Neural cell (in vitro differentiated cells): ENCODE measurements at regions not wholly inside any gene's neighbourhood (a gene's known extent, or its start where the extent isn't known, plus 50 kb on each side); places are given as distances from the start of the nearest gene placed in this dataset.

Source experiments
- H2AFZ ChIP-seq: fragments of 200-600, 300-800 bp; sonication (generic), shearing (Covaris generic); 2 replicates; pipeline ENCODE4 v1.6.0; 2014; ENCODE audit warnings: low read depth, mild to moderate bottlenecking, antibody characterized with exemption, low read length, moderate library complexity
- H3F3A ChIP-seq: fragments of 200-600 bp; shearing (Covaris generic); 2 replicates; pipeline ENCODE4 v1.6.1; 2016; ENCODE audit warnings: mild to moderate bottlenecking, moderate library complexity, mixed read lengths, antibody characterized with exemption, low read length; ENCODE audit not compliant: insufficient read depth, poor library complexity, severe bottlenecking
- H3K27ac ChIP-seq: fragments of 200-600, 300-800 bp; sonication (generic), shearing (Covaris generic); 2 replicates; pipeline ENCODE4 v1.5.1; 2014; ENCODE audit warnings: mild to moderate bottlenecking, low read length, moderate library complexity
- H3K27me3 ChIP-seq: fragments of 300-800, 200-600 bp; sonication (generic), shearing (Covaris generic); 2 replicates; pipeline ENCODE4 v1.6.0; 2014; ENCODE audit warnings: mild to moderate bottlenecking, low read depth, low read length, moderate library complexity; ENCODE audit not compliant: insufficient read depth
- H3K36me3 ChIP-seq: fragments of 300-800, 200-600 bp; sonication (generic), shearing (Covaris generic); 2 replicates; pipeline ENCODE4 v1.5.1; 2014; ENCODE audit warnings: mild to moderate bottlenecking, antibody characterized with exemption, low read length, moderate library complexity; ENCODE audit not compliant: insufficient read depth
- H3K4me2 ChIP-seq: fragments of 300-800, 200-600 bp; sonication (generic), shearing (Covaris generic); 2 replicates; pipeline ENCODE4 v1.6.0; 2014; ENCODE audit warnings: mild to moderate bottlenecking, low read length
- H3K4me3 ChIP-seq: fragments of 300-800, 200-600 bp; sonication (generic), shearing (Covaris generic); 2 replicates; pipeline ENCODE4 v1.5.1; 2014; ENCODE audit warnings: mild to moderate bottlenecking, low read length, moderate library complexity
- H3K79me2 ChIP-seq: fragments of 200-600 bp; shearing (Covaris generic); replicated peaks from 2 replicates; pipeline ENCODE4 v1.6.0; 2014; ENCODE audit warnings: mild to moderate bottlenecking, low read length, moderate library complexity; ENCODE audit not compliant: insufficient read depth
- H3K9ac ChIP-seq: fragments of 300-800, 200-600 bp; sonication (generic), shearing (Covaris generic); 2 replicates; pipeline ENCODE4 v1.6.1; 2016; ENCODE audit warnings: mild to moderate bottlenecking, low read length, mixed read lengths
- H3K9me2 ChIP-seq: fragments of 200-600 bp; shearing (Covaris generic); 2 replicates; pipeline ENCODE4 v1.6.1; 2016; ENCODE audit warnings: mild to moderate bottlenecking, low read length, mixed read lengths; ENCODE audit not compliant: insufficient read depth
- H3K9me3 ChIP-seq: fragments of 200-600, 300-800 bp; sonication (generic), shearing (Covaris generic); 2 replicates; pipeline ENCODE4 v1.6.1; 2016; ENCODE audit warnings: mild to moderate bottlenecking, mixed run types, low read length, moderate library complexity, mixed read lengths
- H4K20me1 ChIP-seq: fragments of 200-600 bp; shearing (Covaris generic); 2 replicates; pipeline ENCODE4 v1.6.1; 2016; ENCODE audit warnings: mild to moderate bottlenecking, mixed run types; ENCODE audit not compliant: insufficient read depth
- EP300 ChIP-seq: fragments of 450-650 bp; conservative IDR thresholded peaks from 2 replicates; pipeline ENCODE4 v1.6.1; 2014; ENCODE audit warnings: antibody characterized with exemption, mild to moderate bottlenecking, moderate library complexity; ENCODE audit not compliant: poor library complexity, severe bottlenecking
- EZH2 ChIP-seq: fragments of 200-600, 300-800 bp; shearing (Covaris generic), sonication (generic); IDR thresholded peaks from 2 replicates; pipeline ENCODE4 v1.6.1; 2014; ENCODE audit warnings: antibody characterized with exemption, low read length, borderline replicate concordance, mild to moderate bottlenecking; ENCODE audit not compliant: insufficient read depth, poor library complexity, severe bottlenecking
- MXI1 ChIP-seq: fragments of 450-650 bp; conservative IDR thresholded peaks from 2 replicates; pipeline ENCODE4 v1.6.1; 2014; ENCODE audit warnings: antibody characterized with exemption, mild to moderate bottlenecking; ENCODE audit not compliant: poor library complexity, severe bottlenecking
- POLR2AphosphoS5 ChIP-seq: IDR thresholded peaks from 2 replicates; pipeline ENCODE4 v1.6.1; 2012
- RAD21 ChIP-seq: fragments of 450-650 bp; conservative IDR thresholded peaks from 2 replicates; pipeline ENCODE4 v1.6.1; 2014; ENCODE audit warnings: antibody characterized with exemption, mild to moderate bottlenecking, moderate library complexity
- SMC3 ChIP-seq: fragments of 450-650 bp; conservative IDR thresholded peaks from 2 replicates; pipeline ENCODE4 v1.6.1; 2014; ENCODE audit warnings: antibody characterized with exemption, mild to moderate bottlenecking, moderate library complexity; ENCODE audit not compliant: poor library complexity
- TAF1 ChIP-seq: IDR thresholded peaks from 2 replicates; pipeline ENCODE4 v1.6.1; 2012; ENCODE audit warnings: low read depth
- TF ChIP-seq, protein P1 (sequence below): fragments of 450-650 bp; IDR thresholded peaks from 2 replicates; pipeline ENCODE4 v1.5.1; 2014; ENCODE audit warnings: antibody characterized with exemption, mild to moderate bottlenecking, moderate library complexity; ENCODE audit not compliant: poor library complexity, severe bottlenecking
- TF ChIP-seq, protein P2 (sequence below): IDR thresholded peaks from 2 replicates; pipeline ENCODE4 v1.6.1; 2012; ENCODE audit warnings: borderline replicate concordance

- Histone ChIP-seq H3K9me3 (no peaks in the 10 kb centered on the region), H3K4me3 (no peak overlapping the region), H3K27me3 (no peaks in the 10 kb centered on the region), H3K36me3 (no peaks in the 10 kb centered on the region), H3K9ac (no peak overlapping the region), H3K9me2 (no peaks in the 10 kb centered on the region), H3F3A (no peaks in the 10 kb centered on the region), H2AFZ (no peak overlapping the region), H3K4me2 (no peak overlapping the region), H3K27ac (no peak overlapping the region), H3K79me2 (no peaks in the 10 kb centered on the region), H4K20me1 (no peaks in the 10 kb centered on the region)
- TF ChIP-seq, protein P1, sequence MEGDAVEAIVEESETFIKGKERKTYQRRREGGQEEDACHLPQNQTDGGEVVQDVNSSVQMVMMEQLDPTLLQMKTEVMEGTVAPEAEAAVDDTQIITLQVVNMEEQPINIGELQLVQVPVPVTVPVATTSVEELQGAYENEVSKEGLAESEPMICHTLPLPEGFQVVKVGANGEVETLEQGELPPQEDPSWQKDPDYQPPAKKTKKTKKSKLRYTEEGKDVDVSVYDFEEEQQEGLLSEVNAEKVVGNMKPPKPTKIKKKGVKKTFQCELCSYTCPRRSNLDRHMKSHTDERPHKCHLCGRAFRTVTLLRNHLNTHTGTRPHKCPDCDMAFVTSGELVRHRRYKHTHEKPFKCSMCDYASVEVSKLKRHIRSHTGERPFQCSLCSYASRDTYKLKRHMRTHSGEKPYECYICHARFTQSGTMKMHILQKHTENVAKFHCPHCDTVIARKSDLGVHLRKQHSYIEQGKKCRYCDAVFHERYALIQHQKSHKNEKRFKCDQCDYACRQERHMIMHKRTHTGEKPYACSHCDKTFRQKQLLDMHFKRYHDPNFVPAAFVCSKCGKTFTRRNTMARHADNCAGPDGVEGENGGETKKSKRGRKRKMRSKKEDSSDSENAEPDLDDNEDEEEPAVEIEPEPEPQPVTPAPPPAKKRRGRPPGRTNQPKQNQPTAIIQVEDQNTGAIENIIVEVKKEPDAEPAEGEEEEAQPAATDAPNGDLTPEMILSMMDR, result no peak
- no peak for TF ChIP-seq SMC3
- no peak for TF ChIP-seq EP300
- TF ChIP-seq EZH2, result no peak
- TF ChIP-seq, protein P2, sequence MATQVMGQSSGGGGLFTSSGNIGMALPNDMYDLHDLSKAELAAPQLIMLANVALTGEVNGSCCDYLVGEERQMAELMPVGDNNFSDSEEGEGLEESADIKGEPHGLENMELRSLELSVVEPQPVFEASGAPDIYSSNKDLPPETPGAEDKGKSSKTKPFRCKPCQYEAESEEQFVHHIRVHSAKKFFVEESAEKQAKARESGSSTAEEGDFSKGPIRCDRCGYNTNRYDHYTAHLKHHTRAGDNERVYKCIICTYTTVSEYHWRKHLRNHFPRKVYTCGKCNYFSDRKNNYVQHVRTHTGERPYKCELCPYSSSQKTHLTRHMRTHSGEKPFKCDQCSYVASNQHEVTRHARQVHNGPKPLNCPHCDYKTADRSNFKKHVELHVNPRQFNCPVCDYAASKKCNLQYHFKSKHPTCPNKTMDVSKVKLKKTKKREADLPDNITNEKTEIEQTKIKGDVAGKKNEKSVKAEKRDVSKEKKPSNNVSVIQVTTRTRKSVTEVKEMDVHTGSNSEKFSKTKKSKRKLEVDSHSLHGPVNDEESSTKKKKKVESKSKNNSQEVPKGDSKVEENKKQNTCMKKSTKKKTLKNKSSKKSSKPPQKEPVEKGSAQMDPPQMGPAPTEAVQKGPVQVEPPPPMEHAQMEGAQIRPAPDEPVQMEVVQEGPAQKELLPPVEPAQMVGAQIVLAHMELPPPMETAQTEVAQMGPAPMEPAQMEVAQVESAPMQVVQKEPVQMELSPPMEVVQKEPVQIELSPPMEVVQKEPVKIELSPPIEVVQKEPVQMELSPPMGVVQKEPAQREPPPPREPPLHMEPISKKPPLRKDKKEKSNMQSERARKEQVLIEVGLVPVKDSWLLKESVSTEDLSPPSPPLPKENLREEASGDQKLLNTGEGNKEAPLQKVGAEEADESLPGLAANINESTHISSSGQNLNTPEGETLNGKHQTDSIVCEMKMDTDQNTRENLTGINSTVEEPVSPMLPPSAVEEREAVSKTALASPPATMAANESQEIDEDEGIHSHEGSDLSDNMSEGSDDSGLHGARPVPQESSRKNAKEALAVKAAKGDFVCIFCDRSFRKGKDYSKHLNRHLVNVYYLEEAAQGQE, result no peak
- no peak for TF ChIP-seq TAF1
These were observed 68.1 kb downstream of the BMP2 start for GRCh38 chr20:6835609-6836008.

DNA sequence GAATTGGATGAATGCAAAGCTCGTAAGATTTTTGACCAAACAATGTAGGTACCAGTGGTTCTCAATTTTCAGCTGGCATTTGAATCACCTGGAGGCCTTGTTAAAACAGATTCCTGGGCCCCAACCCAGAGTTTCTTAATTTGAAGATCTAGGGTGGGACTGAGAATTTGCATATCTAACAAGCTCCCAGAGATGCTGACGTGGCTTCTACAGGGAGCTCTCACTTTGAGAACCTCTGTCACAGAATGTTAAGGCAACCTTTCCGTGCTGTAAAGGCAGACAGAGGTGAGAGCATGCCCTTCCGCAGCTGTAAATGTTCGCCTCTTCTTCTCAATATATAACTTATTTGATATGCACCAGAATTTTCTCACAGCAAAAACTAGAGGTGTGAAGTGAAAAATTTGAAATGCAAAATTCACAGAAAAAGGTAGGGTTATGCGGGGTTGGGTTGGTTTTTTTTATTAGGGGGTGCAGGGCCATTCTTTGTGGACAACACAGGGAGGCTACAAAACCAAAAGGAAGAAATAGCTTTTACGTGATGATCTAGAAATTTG is 69.4 kb downstream of the BMP2 start:
- no peak overlapping the region for H3K9ac ChIP-seq
- no peaks in the 10 kb centered on the region for H3K36me3 ChIP-seq
- TF ChIP-seq MXI1, result no peak
- TF ChIP-seq, protein P2, result no peak
- no peak for TF ChIP-seq EZH2
- TF ChIP-seq SMC3, result no peak
- no peak for TF ChIP-seq POLR2AphosphoS5
- TF ChIP-seq TAF1, result no peak
- no peak for TF ChIP-seq RAD21
- TF ChIP-seq, protein P1, result no peak
- no peak for TF ChIP-seq EP300
- no peaks in the 10 kb centered on the region for H3K9me2 ChIP-seq
- no peak overlapping the region for H3K27ac ChIP-seq
- no peaks in the 10 kb centered on the region for H4K20me1 ChIP-seq
- no peaks in the 10 kb centered on the region for H3F3A ChIP-seq
- no peaks in the 10 kb centered on the region for H3K9me3 ChIP-seq
- H2AFZ ChIP-seq, result no peak overlapping the region
- H3K4me3 ChIP-seq, result no peak overlapping the region
- no peak overlapping the region for H3K4me2 ChIP-seq
- H3K27me3 ChIP-seq, result no peaks in the 10 kb centered on the region
- H3K79me2 ChIP-seq, result no peaks in the 10 kb centered on the region
